HEK293 (cell line): ENCODE measurements at regions not wholly inside any gene's neighbourhood (a gene's known extent, or its start where the extent isn't known, plus 50 kb on each side); places are given as distances from the start of the nearest gene placed in this dataset.

Experiments
- CTCF ChIA-PET: fragments of 350-600 bp; formaldehyde crosslinking; extraction: SDS; loops from one replicate; lab custom pipeline; 2021; ENCODE audit warnings: antibody characterized with exemption; lab: Yijun Ruan, JAX
- POLR2A ChIA-PET: fragments of 300-600 bp; formaldehyde crosslinking; extraction: SDS; loops from one replicate; lab custom pipeline; 2020; ENCODE audit warnings: antibody characterized with exemption, inconsistent platforms; lab: Yijun Ruan, JAX
- H3K27ac ChIP-seq: fragments of 200-500 bp; sonication (Bioruptor generic); 2 replicates; pipeline ENCODE4 v1.5.1; 2014; ENCODE audit warnings: low read depth, low read length, control low read depth, inconsistent platforms; ENCODE audit errors: extremely low read depth
- H3K36me3 ChIP-seq, 2 experiments: fragments of 200-500 bp in 1 of 2; sonication (Bioruptor generic) in 1 of 2; 1 replicate in 1 of 2; 2 replicates in 1 of 2; pipeline ENCODE4 v1.5.1; 2014 to 2017; ENCODE audit warnings: inconsistent platforms in 2 of 2, low read length in 2 of 2; ENCODE audit not compliant: control insufficient read depth in 2 of 2, insufficient read depth in 1 of 2
- H3K4me1 ChIP-seq: fragments of 200-500 bp; sonication (Bioruptor generic); 2 replicates; pipeline ENCODE4 v1.5.1; 2014; ENCODE audit warnings: mild to moderate bottlenecking, low read length, inconsistent platforms; ENCODE audit not compliant: control insufficient read depth, insufficient read depth
- H3K4me3 ChIP-seq: 2 replicates; pipeline ENCODE4 v1.5.1; 2011; ENCODE audit warnings: low read depth, mild to moderate bottlenecking, control low read depth, low read length, moderate library complexity
- H3K9me3 ChIP-seq: fragments of 200-500 bp; sonication (Bioruptor generic); 2 replicates; pipeline ENCODE4 v1.5.1; 2014; ENCODE audit warnings: low read depth, low read length, inconsistent platforms; ENCODE audit not compliant: control insufficient read depth, insufficient read depth
- BCL6B ChIP-seq: fragments of 450-650 bp; formaldehyde crosslinking; IDR thresholded peaks from 2 replicates; pipeline ENCODE4 v1.5.1; 2017; ENCODE audit warnings: missing biosample characterization, missing genetic modification characterization
- ELK4 ChIP-seq: IDR thresholded peaks from 2 replicates; pipeline ENCODE4 v1.6.1; 2011; ENCODE audit warnings: mild to moderate bottlenecking, low read depth, low read length, borderline replicate concordance
- IKZF3 ChIP-seq: fragments of 450-650 bp; IDR thresholded peaks from 2 replicates; pipeline ENCODE4 v1.5.0; 2018; ENCODE audit warnings: missing biosample characterization, mild to moderate bottlenecking, missing genetic modification characterization, moderate library complexity
- SCRT1 ChIP-seq: fragments of 450-650 bp; formaldehyde crosslinking; IDR thresholded peaks from 2 replicates; pipeline ENCODE4 v1.5.1; 2016; ENCODE audit warnings: missing biosample characterization, missing genetic modification characterization, borderline replicate concordance
- ZBTB49 ChIP-seq: fragments of 450-650 bp; formaldehyde crosslinking; IDR thresholded peaks from 2 replicates; pipeline ENCODE4 v1.5.1; 2016; ENCODE audit warnings: missing biosample characterization, missing genetic modification characterization, low read depth
- ZBTB6 ChIP-seq: fragments of 450-650 bp; formaldehyde crosslinking; IDR thresholded peaks from 2 replicates; pipeline ENCODE4 v1.5.1; 2017; ENCODE audit warnings: missing biosample characterization, missing genetic modification characterization
- ZNF157 ChIP-seq: fragments of 450-650 bp; formaldehyde crosslinking; IDR thresholded peaks from 2 replicates; pipeline ENCODE4 v1.5.1; 2016; ENCODE audit warnings: missing biosample characterization, missing genetic modification characterization
- ZNF202 ChIP-seq: fragments of 450-650 bp; formaldehyde crosslinking; IDR thresholded peaks from 2 replicates; pipeline ENCODE4 v1.5.1; 2016; ENCODE audit warnings: missing biosample characterization, missing genetic modification characterization, borderline replicate concordance
- ZNF280D ChIP-seq: fragments of 450-650 bp; formaldehyde crosslinking; IDR thresholded peaks from 2 replicates; pipeline ENCODE4 v1.5.1; 2016; ENCODE audit warnings: missing biosample characterization, missing genetic modification characterization
- ZNF302 ChIP-seq: fragments of 450-650 bp; formaldehyde crosslinking; IDR thresholded peaks from 2 replicates; pipeline ENCODE4 v1.5.1; 2016; ENCODE audit warnings: missing biosample characterization, missing genetic modification characterization, low read depth
- ZNF426 ChIP-seq: fragments of 450-650 bp; formaldehyde crosslinking; IDR thresholded peaks from 2 replicates; pipeline ENCODE4 v1.5.1; 2017; ENCODE audit warnings: missing biosample characterization, missing genetic modification characterization, mild to moderate bottlenecking, inconsistent platforms, moderate library complexity
- ZNF510 ChIP-seq: fragments of 450-650 bp; formaldehyde crosslinking; IDR thresholded peaks from 2 replicates; pipeline ENCODE4 v1.5.1; 2018; ENCODE audit warnings: mild to moderate bottlenecking, missing genetic modification characterization, missing biosample characterization; ENCODE audit not compliant: insufficient replicate concordance
- ZNF639 ChIP-seq: fragments of 450-650 bp; formaldehyde crosslinking; IDR thresholded peaks from 2 replicates; pipeline ENCODE4 v1.5.1; 2016; ENCODE audit warnings: missing biosample characterization, missing genetic modification characterization
- ZNF664 ChIP-seq: fragments of 450-650 bp; formaldehyde crosslinking; IDR thresholded peaks from 2 replicates; pipeline ENCODE4 v1.5.1; 2016; ENCODE audit warnings: missing biosample characterization, missing genetic modification characterization
- ZSCAN16 ChIP-seq: fragments of 450-650 bp; formaldehyde crosslinking; IDR thresholded peaks from 2 replicates; pipeline ENCODE4 v1.5.1; 2016; ENCODE audit warnings: missing biosample characterization, missing genetic modification characterization
- TF ChIP-seq, protein P1 (sequence below): fragments of 450-650 bp; formaldehyde crosslinking; optimal IDR thresholded peaks from 2 replicates; pipeline ENCODE3; 2016; ENCODE audit warnings: missing biosample characterization, mild to moderate bottlenecking, missing genetic modification characterization

GRCh38 chr1:83632906-83633305 lies 366.0 kb downstream of the TTLL7 start (continued):
- TF ChIP-seq ZNF280D (tag by site-specific recombination) (no peak), ZNF426 (tag by site-specific recombination) (no peak), ZNF639 (tag by site-specific recombination) (no peak), ZNF302 (no peak), ZNF157 (tag by site-specific recombination) (no peak), ZNF510 (tag by site-specific recombination) (no peak), ELK4 (no peak)

GRCh38 chr1:83631851-83632250 lies 367.1 kb downstream of the TTLL7 start:
- CTCF ChIA-PET, result no interaction called here
- POLR2A ChIA-PET, result no interaction called here
- Histone ChIP-seq H3K36me3 (no peaks in the 10 kb centered on the region), H3K9me3 (no peaks in the 10 kb centered on the region), H3K4me1 (no peaks in the 10 kb centered on the region), H3K27ac (no peak overlapping the region), H3K4me3 (no peak overlapping the region)
- no peak for TF ChIP-seq IKZF3 (tag by site-specific recombination)
- TF ChIP-seq, protein P1, sequence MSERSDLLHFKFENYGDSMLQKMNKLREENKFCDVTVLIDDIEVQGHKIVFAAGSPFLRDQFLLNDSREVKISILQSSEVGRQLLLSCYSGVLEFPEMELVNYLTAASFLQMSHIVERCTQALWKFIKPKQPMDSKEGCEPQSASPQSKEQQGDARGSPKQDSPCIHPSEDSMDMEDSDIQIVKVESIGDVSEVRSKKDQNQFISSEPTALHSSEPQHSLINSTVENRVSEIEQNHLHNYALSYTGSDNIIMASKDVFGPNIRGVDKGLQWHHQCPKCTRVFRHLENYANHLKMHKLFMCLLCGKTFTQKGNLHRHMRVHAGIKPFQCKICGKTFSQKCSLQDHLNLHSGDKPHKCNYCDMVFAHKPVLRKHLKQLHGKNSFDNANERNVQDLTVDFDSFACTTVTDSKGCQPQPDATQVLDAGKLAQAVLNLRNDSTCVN, result no peak

- POLR2A ChIA-PET, result no interaction called here
- Histone ChIP-seq H3K9me3 (no peaks in the 10 kb centered on the region), H3K4me1 (no peaks in the 10 kb centered on the region), H3K4me3 (no peak overlapping the region)
- TF ChIP-seq ZSCAN16 (no peak), ZBTB49 (tag by site-specific recombination) (no peak), BCL6B (tag by site-specific recombination) (no peak), SCRT1 (tag by site-specific recombination) (no peak), ZNF664 (tag by site-specific recombination) (no peak), ZBTB6 (tag by site-specific recombination) (no peak), ZNF202 (no peak)
- TF ChIP-seq, all 188 proteins: peak for 0
- no peak overlapping the region for H3K27ac ChIP-seq
- CTCF ChIA-PET, result interaction anchor here (1.3 kb wide), 1 partner anchor 10 kb away, joined by 4 read pairs; no protein-coding TSS in a partner anchor
- H3K36me3 ChIP-seq, result no peaks in the 10 kb centered on the region
These were observed 371.9 kb downstream of the TTLL7 start for GRCh38 chr1:83627045-83627444.
